Coronary artery (tissue), 2 donors: ENCODE measurements at regions not wholly inside any gene's neighbourhood (a gene's known extent, or its start where the extent isn't known, plus 50 kb on each side); places are given as distances from the start of the nearest gene placed in this dataset.

Source experiments
- DNase-seq: peaks from one replicate; pipeline ENCODE4 v3.0.0-alpha.2; 2017; ENCODE audit warnings: low spot score
- H3K27ac ChIP-seq, 2 donors: fragments of 200-600 bp; sonication (generic); one replicate each; pipeline ENCODE4 v1.5.1; 2016 to 2019
- H3K4me3 ChIP-seq: fragments of 200-600 bp; sonication (generic); 2 replicates; pipeline ENCODE4 v1.5.1; 2016; ENCODE audit warnings: mild to moderate bottlenecking, moderate library complexity
- TF ChIP-seq, protein P1 (sequence below): fragments of 200-600 bp; sonication (generic); IDR thresholded peaks from one replicate; pipeline ENCODE4 v1.5.1; 2019; ENCODE audit warnings: antibody characterized with exemption

DNA sequence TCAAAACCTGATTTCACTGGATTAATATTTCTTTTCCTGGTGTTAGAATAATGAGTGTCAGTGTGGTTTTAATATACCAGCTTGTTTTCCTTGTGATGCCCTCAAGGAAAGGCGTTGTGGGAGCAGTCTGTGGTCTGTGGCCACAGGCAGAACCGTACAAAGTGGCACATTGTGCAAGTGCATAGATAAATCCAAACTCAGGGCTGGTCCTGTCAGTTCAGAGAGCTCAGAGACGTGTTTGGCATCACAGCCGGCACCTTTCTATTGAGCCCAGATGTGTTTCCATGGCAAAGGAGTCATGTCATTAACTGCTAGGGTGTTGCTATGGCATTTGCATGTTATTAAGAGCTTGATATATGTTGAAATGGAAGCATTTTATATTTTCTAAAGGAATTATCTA, 289.9 kb upstream of the RASGRP1 start:
- Histone ChIP-seq H3K27ac (no peak overlapping the region), H3K4me3 (no peak overlapping the region)
- DNase-seq = no peak
- TF ChIP-seq, protein P1, sequence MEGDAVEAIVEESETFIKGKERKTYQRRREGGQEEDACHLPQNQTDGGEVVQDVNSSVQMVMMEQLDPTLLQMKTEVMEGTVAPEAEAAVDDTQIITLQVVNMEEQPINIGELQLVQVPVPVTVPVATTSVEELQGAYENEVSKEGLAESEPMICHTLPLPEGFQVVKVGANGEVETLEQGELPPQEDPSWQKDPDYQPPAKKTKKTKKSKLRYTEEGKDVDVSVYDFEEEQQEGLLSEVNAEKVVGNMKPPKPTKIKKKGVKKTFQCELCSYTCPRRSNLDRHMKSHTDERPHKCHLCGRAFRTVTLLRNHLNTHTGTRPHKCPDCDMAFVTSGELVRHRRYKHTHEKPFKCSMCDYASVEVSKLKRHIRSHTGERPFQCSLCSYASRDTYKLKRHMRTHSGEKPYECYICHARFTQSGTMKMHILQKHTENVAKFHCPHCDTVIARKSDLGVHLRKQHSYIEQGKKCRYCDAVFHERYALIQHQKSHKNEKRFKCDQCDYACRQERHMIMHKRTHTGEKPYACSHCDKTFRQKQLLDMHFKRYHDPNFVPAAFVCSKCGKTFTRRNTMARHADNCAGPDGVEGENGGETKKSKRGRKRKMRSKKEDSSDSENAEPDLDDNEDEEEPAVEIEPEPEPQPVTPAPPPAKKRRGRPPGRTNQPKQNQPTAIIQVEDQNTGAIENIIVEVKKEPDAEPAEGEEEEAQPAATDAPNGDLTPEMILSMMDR = no peak

- Histone ChIP-seq H3K27ac (no peak overlapping the region), H3K4me3 (no peak overlapping the region)
- no peak for DNase-seq
- TF ChIP-seq, protein P1 = no peak
These were observed 293.2 kb upstream of the RASGRP1 start for GRCh38 chr15:38857814-38858213.

GRCh38 chr15:38859574-38859973, 295.0 kb upstream of the RASGRP1 start:
- Histone ChIP-seq H3K4me3 (no peak overlapping the region), H3K27ac (no peak overlapping the region)
- TF ChIP-seq, protein P1 = no peak
- DNase-seq = no peak

GRCh38 chr15:38860253-38860652, 295.6 kb upstream of the RASGRP1 start:
- TF ChIP-seq, protein P1 = no peak
- no peak overlapping the region for H3K4me3 ChIP-seq
- H3K27ac ChIP-seq = no peak overlapping the region
- no peak for DNase-seq

DNA sequence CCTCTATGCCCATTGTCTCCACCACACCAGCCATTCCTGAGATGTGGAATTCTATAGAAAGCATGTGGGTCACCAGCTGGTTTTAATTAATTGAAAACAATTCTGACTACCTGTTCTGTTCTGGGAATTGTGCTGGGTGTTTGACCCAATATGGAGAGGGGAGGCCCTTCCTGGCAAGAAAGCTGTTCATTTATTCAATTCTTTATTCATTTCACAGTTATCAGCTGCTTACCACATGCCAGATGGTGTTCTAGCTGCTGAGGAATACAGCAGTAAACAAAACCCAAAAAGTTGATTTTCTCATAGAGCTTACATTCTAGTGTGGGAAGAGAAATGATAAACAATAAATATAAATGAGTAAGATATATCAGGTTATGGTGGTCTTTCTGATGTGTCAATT, 296.1 kb upstream of the RASGRP1 start:
- H3K27ac ChIP-seq = no peak overlapping the region
- no peak for DNase-seq
- TF ChIP-seq, protein P1 = no peak

DNA sequence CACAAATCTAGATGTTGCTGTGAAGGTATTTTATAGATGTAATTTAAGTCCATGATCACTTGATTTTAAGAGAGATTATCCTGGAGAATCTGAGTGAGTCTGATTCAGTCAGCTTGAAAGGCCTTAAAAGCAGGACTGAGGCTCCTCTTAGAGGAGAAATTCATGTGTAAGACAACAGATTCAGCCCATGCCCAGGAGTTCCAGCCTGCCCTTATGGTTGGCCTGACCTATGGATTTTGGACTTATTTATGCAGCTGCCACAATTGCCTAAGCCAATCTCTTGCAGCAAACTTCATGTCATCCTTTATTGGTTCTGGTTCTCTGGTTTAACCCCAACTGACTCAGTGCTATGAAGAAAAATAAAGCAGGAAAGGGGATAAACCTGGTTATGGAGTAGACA, 296.5 kb upstream of the RASGRP1 start:
- TF ChIP-seq, protein P1 = no peak
- no peak for DNase-seq
- no peak overlapping the region for H3K4me3 ChIP-seq
- H3K27ac ChIP-seq = no peak overlapping the region

More for the DNA sequence above, 296.1 kb upstream of the RASGRP1 start:
- no peak overlapping the region for H3K4me3 ChIP-seq

DNA sequence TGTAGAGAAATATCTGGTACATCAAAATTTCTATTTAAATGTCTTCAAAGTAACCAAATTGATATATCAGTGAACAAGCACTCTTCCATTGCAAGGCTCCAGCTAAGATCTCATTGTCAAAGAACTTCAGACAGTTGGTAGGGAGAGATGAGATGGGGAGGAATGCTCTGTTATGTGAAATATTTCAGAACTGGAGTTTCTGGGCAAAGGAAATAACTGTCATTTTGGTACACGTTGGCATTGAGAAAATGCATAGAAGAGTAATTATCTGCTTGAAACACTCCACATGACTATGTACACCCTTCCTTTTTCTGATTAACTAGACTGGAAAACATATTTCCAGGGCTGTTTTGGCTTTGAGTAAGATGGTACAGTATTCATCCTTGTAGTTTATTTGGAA, 297.5 kb upstream of the RASGRP1 start:
- TF ChIP-seq, protein P1 = no peak
- no peak overlapping the region for H3K27ac ChIP-seq
- H3K4me3 ChIP-seq = no peak overlapping the region
- DNase-seq = no peak
